RWPE1 (cell line): ENCODE measurements at regions not wholly inside any gene's neighbourhood (a gene's known extent, or its start where the extent isn't known, plus 50 kb on each side); places are given as distances from the start of the nearest gene placed in this dataset.
"Not testable (repeated sequence)": the region's sequence is repeated elsewhere in the genome, so short reads cannot be mapped to it uniquely, and the experiment has no call there.

Experiments used
- CTCF ChIA-PET: fragments of 350-600 bp; sonication (Branson Sonifier 250); formaldehyde crosslinking; extraction: SDS; loops from one replicate; lab custom pipeline; 2021; lab: Yijun Ruan, JAX
- POLR2A ChIA-PET: fragments of 400-600 bp; formaldehyde crosslinking; extraction: SDS; loops from one replicate; lab custom pipeline; 2020; ENCODE audit warnings: antibody characterized with exemption; ENCODE audit not compliant: low non-redundant PET; lab: Yijun Ruan, JAX
- DNase-seq: peaks from one replicate; pipeline ENCODE4 v3.0.0; 2012; ENCODE audit warnings: low spot score
- H3K27ac ChIP-seq: fragments of 450-650 bp; 2 replicates; pipeline ENCODE4 v1.5.1; 2017
- TF ChIP-seq, protein P1 (sequence below): fragments of 450-650 bp; conservative IDR thresholded peaks from 2 replicates; pipeline ENCODE4 v1.5.1; 2017; ENCODE audit warnings: low read depth, mild to moderate bottlenecking

- H3K27ac ChIP-seq, result no peak overlapping the region
- TF ChIP-seq, protein P1, sequence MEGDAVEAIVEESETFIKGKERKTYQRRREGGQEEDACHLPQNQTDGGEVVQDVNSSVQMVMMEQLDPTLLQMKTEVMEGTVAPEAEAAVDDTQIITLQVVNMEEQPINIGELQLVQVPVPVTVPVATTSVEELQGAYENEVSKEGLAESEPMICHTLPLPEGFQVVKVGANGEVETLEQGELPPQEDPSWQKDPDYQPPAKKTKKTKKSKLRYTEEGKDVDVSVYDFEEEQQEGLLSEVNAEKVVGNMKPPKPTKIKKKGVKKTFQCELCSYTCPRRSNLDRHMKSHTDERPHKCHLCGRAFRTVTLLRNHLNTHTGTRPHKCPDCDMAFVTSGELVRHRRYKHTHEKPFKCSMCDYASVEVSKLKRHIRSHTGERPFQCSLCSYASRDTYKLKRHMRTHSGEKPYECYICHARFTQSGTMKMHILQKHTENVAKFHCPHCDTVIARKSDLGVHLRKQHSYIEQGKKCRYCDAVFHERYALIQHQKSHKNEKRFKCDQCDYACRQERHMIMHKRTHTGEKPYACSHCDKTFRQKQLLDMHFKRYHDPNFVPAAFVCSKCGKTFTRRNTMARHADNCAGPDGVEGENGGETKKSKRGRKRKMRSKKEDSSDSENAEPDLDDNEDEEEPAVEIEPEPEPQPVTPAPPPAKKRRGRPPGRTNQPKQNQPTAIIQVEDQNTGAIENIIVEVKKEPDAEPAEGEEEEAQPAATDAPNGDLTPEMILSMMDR, result no peak
- DNase-seq, result no peak
- ChIA-PET CTCF (interaction anchor here (0.6 kb wide), 1 partner anchor 128 kb away, joined by 3 read pairs; no protein-coding TSS in a partner anchor), POLR2A (no interaction called here)
Observed at GRCh38 chr9:85487872-85488271, 253.9 kb downstream of the AGTPBP1 start.

DNA sequence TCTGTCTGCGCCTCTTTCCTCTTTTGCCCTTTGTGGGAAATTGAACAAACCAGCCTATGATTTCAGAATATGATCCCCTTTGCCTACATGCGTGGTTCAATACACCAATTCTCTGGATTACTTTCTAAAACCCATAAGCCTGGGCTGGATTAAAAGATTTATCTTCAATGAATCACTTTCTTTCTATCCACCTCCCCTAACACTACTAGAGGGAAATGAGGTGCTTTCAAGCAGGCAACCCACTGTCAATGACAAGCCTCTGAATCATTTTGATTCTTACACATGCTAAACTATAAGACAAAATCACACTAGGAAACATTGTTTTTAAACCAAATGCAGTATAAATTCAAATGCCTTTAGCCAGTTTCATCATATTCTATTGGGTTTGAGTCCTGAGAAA lies 257.5 kb downstream of the AGTPBP1 start:
- CTCF ChIA-PET, result interaction anchor here (0.6 to 1.3 kb wide), 2 partner anchors 785 to 1087 kb away, joined by 3 read pairs; no protein-coding TSS in a partner anchor
- DNase-seq, result peak; percentile 13
- POLR2A ChIA-PET, result no interaction called here
- TF ChIP-seq, protein P1, result no peak
- H3K27ac ChIP-seq, result no peak overlapping the region

DNA sequence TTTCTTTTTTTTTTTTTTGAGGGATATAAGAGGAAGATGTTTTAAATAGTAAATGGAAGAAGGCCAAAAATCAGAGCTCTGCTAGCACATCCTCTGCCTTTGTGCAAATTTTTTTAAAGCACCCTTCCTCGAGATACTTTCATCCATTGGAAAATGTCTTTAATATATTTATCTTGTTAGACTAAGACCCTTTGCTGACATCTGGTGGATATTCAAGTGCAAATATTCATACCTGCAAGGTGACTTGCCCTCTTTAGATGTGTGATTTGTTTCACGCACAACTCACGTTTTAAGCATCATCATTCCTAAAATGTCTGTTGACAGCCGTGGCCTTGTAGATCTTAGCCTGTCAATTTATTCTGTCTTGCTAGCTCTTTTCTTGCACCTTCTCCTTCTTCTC lies 258.5 kb downstream of the AGTPBP1 start:
- no peak overlapping the region for H3K27ac ChIP-seq
- TF ChIP-seq, protein P1, result 0 out of 2 replicates have a peak, but pooled peaks have one; percentile 6
- ChIA-PET POLR2A (no interaction called here), CTCF (interaction anchor here (0.6 to 0.7 kb wide), 2 partner anchors 787 to 961 kb away, joined by 3 read pairs; no protein-coding TSS in a partner anchor)
- DNase-seq, result no peak

GRCh38 chr9:85479305-85479704 lies 262.4 kb downstream of the AGTPBP1 start:
- DNase-seq, result no peak
- ChIA-PET CTCF (no interaction called here), POLR2A (interaction anchor here (0.7 kb wide), 1 partner anchor 14 kb away, joined by 9 read pairs; no protein-coding TSS in a partner anchor)
- TF ChIP-seq, protein P1, result no peak
- no peak overlapping the region for H3K27ac ChIP-seq

- DNase-seq, result no peak
- ChIA-PET POLR2A (no interaction called here), CTCF (no interaction called here)
- TF ChIP-seq, protein P1, result no peak
- H3K27ac ChIP-seq, result no peak overlapping the region
Observed at GRCh38 chr9:85478847-85479246, 262.9 kb downstream of the AGTPBP1 start.

GRCh38 chr9:85474896-85475295 lies 266.9 kb downstream of the AGTPBP1 start:
- DNase-seq, H3K27ac ChIP-seq, POLR2A ChIA-PET: not testable (repeated sequence)

DNA sequence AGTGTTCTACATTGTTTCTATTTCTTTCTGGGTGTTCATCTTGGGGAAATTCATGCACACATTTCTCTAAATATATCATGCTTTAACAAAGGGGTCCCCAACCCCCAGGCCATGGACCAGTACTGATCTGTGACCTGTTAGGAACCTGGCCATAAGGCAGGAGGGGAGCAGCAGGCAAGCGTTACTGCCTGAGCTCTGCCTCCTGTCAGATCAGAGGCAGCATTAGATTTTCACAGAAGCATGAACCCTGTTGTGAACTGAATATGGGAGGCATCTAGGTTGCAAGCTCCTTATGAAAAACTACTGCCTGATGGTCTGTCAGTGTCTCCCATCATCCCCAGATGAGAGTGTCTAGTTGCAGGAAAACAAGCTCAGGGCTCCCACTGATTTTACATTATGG lies 270.0 kb downstream of the AGTPBP1 start:
- no peak for DNase-seq
- CTCF ChIA-PET, result no interaction called here
- TF ChIP-seq, protein P1, result no peak
- H3K27ac ChIP-seq, result no peak overlapping the region
- POLR2A ChIA-PET, result interaction anchor here (0.6 kb wide), 1 partner anchor 92 kb away, joined by 6 read pairs; no protein-coding TSS in a partner anchor

More at GRCh38 chr9:85474896-85475295, 266.9 kb downstream of the AGTPBP1 start:
- CTCF ChIA-PET, result not testable (repeated sequence)
